ENCODE measurements at regions not wholly inside any gene's neighbourhood (a gene's known extent, or its start where the extent isn't known, plus 50 kb on each side); places are given as distances from the start of the nearest gene placed in this dataset.
A peak's percentile ranks its signal among the peaks of the same experiment; 100 is the strongest.
"Not testable (repeated sequence)": the region's sequence is repeated elsewhere in the genome, so short reads cannot be mapped to it uniquely, and the experiment has no call there.

DNA sequence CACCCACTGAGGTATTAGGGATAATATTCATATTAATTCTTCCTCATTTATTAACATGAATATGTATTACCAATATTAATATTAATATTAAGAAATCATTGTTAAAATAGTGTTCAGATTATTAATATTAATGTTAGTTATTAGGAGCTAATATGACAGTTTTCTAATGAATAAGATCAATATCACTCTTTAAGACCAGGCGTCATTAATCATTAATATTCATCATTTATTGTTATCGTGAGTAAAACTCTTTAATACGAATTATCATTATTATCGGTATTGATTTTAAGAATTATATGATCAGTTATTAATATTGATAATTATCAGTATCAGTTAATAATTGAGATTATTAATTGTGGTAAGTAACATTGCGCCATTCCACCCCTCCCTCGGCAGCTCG is 101.0 kb upstream of the HMX1 start:
- DNase-seq (ENCODE audit: low spot score), result not testable (repeated sequence)

DNA sequence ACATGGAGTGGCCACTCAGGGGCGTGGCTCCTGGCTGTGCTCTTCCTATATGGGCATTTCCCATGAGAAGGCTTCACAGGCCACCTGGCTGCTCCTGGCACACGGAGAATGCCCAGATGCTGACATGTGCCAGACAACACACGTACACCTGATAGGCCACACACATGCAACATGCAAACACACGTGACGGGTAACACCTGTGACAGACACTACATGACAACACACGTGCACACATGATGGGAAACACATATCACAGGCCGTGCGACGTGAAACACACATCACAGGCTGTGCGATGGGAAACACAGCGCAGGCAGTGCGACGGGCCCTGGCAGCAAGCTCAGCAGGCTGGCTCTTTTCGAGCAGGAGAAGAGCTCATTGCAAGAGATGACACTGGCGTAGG is 94.3 kb upstream of the HMX1 start:
- not testable (repeated sequence) for DNase-seq (ENCODE audit: low spot score)

DNA sequence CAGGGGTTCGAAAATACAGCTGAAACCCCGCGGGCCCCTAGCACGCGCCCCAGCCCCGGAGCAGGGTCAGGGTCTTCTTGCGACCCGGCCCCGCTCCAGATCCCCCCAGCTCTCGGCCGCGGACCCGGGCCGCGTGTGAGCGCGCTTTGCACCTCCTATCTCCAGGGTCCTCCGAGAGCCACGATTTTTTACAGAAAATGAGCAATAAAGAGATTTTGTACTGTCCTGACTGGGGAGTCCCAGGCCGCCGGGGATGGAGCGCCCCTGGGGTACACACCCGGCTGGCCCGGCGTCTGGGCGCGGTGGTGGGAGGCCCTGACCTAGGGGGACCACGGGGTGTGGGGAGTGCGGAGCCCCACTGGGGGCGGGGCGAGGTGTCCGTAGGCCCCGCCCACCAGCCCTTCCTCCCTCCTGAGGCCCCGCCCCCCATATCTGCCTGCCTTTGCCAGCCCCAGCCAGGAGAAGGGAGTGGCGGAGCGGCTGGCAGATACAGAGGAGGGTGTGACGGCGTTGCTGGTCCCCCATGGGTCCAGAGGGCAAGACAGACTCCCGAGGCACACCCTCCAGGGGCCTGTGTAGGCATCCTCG is 92.7 kb upstream of the HMX1 start:
- DNase-seq (ENCODE audit: low spot score), result not testable (repeated sequence)

DNA sequence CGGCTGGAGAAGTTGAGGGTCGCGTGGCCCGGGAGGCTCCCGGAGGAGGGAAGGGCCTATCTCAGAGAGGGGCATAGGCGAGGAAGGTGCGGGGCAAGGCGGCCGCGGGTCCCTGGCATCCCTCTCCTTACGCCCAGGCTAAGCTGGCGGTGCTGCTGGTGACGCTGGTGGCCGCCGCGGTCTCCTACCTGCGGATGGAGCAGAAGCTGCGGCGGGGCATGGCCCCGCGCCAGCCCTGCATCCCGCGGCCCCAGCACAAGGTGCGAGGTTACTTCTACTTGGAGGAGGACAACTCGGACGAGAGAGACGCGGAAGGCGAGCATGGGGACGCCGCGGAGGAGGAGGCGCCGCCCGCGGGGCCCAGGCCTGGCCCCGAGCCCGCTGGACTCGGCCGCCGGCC is 91.9 kb upstream of the HMX1 start:
- not testable (repeated sequence) for DNase-seq (ENCODE audit: low spot score)

DNA sequence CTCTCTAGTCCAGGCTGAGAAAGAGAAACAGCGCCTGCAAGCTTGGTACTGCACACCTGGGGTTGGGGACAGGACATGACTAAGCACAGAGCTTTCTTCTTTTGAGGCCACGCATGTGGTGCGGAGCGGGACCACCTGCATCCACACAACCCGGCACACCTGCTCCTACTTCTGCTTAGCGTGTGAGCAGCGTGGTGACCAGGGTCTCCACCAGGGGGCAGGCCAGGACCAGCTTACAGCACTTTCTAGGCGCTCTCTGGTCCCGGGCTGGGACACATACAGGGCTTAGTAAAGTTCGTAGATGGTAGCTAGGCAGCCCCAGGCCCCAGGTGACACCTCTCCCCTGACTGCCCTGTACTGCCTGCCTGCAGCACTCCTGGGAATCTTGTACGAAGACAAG is 89.7 kb upstream of the HMX1 start:
- peak; percentile 30 for DNase-seq (ENCODE audit: low spot score)

DNA sequence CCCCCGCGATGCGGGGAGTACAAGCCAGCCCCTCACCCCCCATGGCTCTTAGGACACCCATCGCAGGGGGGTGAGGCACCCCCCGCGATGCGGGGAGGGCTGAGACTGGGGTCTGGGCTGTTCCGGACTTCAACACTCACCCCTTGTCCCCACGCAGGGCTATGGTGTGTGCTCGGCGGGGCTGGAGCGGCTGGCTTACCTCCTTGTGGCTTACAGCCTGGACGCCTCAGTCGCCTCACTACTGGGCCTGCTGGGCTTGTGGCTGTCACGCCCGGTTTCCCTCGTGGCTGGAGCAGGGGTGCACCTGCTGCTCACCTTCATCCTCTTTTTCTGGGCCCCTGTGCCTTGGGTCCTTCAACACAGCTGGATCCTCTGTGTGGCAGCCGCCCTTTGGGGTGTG is 87.8 kb upstream of the HMX1 start:
- not testable (repeated sequence) for DNase-seq (ENCODE audit: low spot score)

DNA sequence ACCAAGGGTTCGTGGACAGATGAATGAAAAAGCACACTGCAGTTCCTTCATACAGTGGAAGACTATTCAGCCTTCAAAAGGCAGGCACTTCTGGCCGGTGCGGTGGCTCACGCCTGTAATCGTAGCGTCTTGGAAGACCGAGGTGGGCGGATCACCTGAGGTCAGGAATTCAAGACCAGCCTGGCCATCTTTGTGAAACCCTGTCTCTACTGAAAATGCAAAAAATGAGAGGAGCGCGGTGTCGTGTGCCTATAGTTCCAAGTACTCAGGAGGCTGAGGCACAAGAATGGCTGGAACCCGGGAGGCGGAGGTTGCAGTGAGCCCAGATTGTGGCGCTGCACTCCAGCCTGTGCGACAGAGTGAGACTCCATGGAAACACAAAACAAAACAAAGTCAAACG is 82.4 kb upstream of the HMX1 start:
- not testable (repeated sequence) for DNase-seq (ENCODE audit: low spot score)

DNA sequence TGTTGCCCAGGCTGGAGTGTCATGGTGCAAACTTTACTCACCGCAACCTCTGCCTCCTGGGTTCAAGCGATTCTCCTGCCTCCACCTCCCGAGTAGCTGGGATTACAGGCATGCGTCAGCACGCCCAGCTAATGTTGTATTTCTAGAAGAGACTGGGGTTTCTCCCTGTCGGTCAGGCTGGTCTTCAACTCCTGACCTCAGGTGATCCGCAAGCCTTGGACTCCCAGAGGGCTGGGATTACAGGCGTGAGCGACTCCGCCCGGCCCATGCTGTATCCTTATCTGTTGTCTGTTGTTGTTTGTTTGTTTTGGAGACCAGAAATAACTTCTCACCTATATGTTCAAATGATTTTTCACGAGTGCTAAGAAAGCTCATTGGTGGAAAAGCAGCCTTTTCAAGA is 81.2 kb upstream of the HMX1 start:
- DNase-seq (ENCODE audit: low spot score), result not testable (repeated sequence)

DNA sequence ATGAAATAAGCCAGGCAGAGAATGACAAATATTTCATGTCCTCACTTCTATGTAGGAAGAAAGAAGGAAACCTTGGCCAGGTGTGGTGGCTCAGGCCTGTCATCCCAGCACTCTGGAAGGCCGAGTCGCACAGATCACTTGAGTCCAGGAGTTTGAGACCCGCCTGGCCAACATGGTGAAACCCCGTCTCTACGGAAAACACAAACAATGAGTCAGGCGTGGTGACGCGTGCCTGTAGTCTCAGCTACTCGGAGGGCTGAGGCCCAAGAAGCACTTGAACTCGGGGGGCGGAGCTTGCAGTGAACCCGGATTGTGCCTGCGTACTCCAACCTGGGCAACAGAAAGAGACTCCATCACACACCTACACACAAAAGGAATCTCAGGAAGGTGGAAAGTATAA is 80.5 kb upstream of the HMX1 start:
- DNase-seq (ENCODE audit: low spot score), result not testable (repeated sequence)

DNA sequence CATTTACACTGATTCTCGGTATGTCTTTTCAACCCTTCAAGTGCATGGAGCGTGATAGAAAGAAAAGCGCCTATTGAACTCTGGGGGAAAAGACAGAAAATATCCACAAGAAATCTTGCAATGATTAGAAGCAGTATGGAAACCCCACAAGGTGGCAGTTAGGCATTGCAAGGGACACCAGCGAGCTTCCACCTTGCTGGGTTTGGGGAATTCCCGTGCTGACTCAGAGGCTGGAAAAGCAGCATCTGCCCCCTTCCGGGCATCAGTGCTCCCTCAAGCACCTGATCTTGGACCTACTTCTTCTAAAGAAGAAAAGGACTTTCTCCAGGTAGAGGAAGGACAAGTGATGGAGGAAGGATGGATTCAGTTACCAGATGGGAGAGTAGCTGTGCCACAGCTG is 73.9 kb upstream of the HMX1 start:
- not testable (repeated sequence) for DNase-seq (ENCODE audit: low spot score)

DNA sequence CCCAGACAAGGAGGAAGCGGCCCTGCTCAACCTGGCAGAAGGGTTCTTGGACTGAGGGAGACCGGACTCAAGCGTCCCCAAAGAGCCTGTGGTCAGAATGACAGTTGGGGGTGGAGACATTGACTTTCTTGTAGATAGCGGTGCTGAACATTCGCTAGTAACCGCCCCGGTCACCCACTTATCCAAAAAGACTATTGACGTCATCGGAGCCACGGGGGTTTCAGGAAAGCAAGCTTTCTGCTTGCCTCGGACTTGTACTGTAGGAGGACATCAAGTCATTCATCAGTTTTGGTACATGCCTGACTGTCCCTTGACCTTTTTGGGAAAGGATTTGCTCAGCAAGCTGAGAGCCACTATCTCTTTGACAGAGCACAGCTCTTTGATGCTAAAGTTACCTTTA is 71.7 kb upstream of the HMX1 start:
- DNase-seq (ENCODE audit: low spot score), result not testable (repeated sequence)

DNA sequence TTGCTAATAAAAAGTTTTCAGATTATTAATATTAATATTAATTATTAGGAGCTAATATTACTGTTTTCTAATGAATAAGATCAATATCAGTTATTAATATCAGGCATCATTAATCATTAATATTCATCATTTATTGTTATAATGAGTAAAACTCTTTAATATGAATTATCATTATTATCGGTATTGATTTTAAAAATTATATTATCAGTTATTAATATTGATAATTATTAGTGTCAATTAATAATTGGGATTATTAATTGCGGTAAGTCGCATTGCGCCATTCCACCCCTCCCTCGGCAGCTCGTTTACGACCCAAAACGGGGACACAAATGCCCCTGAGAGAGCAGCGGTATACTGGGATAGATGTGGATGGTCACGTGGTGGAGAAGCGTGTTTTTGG is 70.4 kb upstream of the HMX1 start:
- not testable (repeated sequence) for DNase-seq (ENCODE audit: low spot score)

DNA sequence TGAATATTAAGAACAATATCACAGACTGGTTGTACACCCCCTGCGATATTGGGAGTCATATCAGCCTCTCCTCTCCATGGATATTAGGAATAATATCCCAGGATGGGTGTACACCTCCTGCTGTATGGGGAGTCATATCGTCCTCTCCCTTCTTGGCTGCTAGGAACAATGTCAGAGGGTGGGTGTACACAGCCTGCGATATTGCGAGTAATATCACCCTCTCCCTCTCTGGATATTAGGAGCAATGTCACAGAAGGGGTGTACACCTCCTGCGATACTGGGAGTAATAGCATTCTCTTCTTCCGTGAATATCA is 69.8 kb upstream of the HMX1 start:
- not testable (repeated sequence) for DNase-seq (ENCODE audit: low spot score)

DNA sequence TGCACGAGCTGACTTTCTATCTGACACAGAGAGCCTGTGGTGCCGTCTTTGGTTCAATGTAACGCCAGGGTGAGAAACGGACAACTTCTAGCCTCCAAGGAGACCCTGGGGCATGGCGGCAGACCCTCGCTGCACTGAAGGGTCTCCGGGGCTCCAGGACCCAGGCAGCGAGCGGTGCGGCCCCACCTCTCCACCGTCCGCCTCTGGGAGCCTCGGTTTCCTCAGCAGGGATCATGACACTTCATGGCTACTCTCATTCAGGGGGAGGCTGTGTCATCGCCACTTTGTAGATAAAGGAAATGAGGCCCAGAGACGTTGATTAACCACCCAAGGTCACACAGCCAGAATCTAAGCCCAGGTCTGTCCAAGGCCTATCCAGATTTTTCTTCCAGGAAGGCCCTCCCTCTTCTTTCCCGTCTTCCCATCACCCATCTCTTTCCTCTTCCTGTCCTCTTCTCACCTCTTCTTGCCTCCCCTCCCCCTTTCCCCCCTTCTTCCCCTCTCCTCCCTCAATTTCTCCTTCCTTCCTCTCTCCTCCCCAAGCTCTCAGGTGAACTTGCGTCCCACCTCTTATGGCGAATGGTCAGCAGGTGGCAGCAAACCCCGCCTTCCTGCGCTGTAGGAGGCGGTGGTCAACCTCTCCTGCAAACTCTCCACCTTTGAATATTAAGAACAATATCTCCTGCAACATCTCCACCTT is 69.3 kb upstream of the HMX1 start:
- DNase-seq (ENCODE audit: low spot score), result no peak

DNA sequence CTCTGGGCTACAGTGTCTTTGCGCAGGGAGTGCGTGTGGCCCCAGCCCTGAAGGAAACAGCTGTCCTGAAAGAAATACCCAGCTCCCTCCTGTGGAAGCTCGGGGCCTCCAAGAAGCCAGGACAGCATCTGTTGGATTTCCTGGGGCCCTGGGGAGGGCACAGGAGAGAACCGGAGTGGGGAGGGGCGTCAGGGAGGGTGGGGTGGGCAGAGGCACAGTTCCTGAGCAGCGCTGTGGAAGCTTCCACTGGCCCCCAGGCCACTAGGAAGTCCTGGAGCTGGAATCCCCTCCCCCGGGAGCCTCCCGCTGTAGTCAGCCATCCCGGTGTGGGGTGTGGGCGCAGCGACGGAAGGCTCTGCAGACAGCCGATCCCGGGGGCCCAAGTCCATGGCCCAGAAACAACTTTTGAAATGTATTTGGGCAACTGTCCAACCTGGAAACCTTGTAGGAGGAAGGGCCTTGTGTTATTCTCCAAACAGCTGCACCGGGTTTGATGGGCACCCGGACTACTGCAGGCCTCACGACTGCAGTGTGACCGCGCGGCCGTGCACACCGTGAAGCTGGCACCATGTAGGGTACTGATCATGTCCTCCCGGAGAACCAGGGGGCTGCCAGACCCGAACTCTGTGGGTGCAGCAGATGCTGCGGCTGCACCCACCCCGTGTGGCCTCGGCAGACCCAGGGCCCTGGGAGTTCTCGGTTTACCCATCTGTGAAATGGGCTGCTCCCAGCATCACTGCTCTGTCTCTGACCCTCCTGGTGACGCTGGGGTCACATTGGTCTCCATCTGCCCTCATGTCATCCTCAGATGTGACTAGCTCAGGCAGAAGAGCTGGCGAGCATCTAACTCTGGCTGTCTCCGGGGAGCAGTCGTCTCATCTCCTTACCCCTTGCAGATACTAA is 68.5 kb upstream of the HMX1 start:
- no peak for DNase-seq (ENCODE audit: low spot score)

DNA sequence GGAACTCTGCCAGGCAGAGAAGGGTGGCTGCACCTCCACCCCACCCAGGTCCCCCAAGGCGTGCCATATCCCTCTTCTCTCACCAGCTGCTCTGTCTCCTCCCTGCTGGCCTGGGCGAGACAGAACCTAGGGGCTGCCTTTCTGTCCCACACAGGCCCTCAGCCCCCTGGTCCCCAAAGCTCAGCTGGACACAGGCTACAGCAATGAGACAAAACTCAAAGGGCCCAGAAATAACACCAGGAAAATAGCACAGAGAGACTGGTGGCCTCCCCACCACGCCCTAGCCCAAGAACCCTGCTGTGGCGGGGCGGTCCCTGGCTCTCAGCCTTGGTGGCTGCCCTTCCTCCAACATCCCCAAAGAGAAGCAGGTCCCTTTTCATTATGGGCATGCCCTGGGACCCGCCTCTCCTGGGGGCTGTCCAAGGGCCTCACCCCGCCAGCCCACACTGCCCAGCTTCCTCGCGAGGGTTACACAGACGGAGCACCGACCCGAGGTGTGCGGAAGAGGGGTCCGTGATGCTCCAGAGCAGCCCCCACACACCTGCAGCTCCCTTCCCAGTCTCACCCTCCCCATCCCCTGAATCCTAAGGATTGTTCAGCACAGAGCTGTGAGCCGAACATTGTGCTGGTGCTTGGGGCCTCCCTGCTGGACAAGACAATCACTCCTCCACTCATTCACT is 67.7 kb upstream of the HMX1 start:
- no peak for DNase-seq (ENCODE audit: low spot score)

DNA sequence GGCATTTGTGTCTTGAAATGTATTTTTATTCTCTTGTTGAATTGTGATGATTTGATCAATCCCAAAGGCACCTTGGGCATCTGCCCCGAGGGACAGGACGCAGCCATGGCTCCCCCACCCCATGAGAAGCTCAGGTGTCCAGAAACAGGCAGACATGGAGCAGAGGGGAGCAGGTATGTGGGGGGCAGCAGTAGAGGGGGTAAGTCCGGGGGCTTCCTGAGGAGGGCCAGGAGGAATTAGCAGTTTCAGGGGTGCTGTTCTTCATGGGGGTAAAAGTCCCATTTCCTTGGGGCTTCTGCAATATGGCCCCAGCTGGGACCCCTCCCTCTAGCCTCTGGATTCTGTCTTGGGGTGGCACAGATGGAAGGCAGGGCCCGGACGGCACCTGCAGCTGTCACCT is 67.0 kb upstream of the HMX1 start:
- peak; percentile 1 for DNase-seq (ENCODE audit: low spot score)

DNA sequence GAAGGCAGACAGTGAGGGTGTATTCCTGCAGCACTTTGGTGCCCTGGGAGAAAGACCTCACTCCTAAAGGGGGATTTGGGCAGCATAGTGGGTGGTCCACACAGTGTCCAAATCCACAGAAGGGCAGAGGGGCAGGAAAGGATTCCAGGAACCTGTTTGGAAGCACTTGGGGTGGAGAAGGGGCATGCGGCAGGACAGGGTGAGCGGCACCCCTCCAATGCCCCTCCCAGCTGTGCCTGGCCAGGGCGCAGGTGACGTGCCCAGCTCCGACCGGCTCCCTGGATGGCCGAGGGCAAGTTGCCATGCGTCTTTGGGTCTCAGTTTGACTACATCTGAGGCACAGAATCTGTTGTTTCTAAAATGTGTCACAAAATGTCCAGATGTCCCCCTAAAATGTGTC is 66.5 kb upstream of the HMX1 start:
- no peak for DNase-seq (ENCODE audit: low spot score)

DNA sequence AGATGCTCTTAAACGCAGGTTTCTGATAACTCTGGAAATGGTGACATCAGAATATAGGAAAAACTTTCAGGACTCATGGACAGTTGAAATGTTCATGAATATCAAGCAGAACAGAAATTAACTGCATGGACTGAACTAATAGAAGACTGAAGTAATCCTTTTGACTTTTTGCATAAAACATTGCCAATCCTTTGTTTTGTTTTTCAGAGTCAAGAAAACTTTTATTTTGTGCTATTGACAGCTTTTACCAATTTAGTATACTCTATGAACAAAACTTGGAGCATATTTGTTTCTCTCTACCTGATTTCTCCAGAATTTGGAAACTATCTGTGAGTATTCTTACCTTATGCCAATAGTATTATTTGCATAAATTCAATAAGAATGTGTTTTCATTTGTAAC is 61.2 kb upstream of the HMX1 start:
- no peak for DNase-seq (ENCODE audit: low spot score)

DNA sequence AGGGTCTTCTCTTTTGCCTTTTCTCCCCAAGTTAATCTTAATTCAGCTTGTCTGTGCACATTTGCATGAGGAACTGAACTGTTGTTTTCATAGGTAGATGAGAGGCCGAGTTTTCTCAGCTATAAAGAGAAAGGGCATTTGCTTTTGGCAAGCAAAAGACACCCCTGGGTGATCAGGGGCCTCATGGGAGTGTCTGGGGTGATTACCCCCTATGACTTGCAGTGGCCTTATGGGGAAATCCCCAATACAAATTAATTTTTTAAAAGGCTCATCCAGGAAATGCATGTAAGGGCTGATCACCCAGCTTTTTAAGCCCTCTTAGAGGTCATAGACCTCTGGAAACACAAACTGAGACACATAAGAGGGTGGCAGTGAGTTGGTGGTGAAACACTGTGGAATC is 56.4 kb upstream of the HMX1 start:
- DNase-seq (ENCODE audit: low spot score), result peak; percentile 55

DNA sequence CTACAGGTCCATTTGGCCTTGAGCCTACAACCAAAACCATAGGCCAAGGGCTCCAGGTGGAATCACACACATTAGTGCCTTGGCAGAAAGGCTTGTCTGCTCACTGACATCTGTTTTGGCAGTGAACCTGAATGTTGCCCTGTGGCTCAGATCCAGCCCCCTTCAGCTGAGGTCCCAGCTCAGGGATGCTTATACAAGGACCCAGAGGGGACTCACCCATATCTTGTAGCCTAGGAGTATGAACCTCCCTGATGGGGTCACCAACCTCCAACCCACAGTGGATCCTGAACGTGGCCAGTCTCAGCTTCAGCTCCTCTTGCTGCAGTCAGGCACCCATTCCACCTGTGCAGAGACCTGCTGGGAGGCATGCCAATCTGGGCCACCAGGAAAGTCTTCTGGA is 50.8 kb upstream of the HMX1 start:
- DNase-seq (ENCODE audit: low spot score), result no peak

DNA sequence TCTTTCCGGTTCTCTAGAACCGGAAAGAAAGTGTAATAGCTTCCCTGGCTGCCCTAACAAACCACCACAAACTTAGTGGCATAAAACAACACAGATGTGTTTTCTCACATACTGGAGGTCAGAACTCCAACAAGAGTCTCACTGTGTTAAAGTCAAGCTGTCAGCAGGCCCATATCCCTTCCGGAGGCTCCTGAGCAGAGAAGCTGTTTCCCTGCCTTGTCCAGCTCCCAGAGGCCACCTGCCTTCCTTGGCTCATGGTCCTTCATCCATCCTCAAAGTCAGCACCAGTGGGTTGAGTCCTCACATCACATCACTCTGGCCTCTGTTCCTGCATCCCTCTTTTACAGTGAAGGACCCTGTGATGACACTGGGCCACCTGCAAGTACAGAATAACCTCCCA is 49.8 kb upstream of the HMX1 start:
- peak; percentile 1 for DNase-seq (ENCODE audit: low spot score)

All from germinal center (tissue), 1 donor.